GM20000 (cell line): ENCODE measurements at regions not wholly inside any gene's neighbourhood (a gene's known extent, or its start where the extent isn't known, plus 50 kb on each side); places are given as distances from the start of the nearest gene placed in this dataset.

Source experiments
- DNase-seq: peaks from one replicate; pipeline ENCODE4 v3.0.0; 2012; ENCODE audit warnings: low spot score
- TF ChIP-seq, protein P1 (sequence below): IDR thresholded peaks from 2 replicates; pipeline ENCODE4 v1.5.1; 2012; ENCODE audit warnings: mild to moderate bottlenecking, control low read depth; ENCODE audit errors: extremely low read depth, missing control alignments

DNA sequence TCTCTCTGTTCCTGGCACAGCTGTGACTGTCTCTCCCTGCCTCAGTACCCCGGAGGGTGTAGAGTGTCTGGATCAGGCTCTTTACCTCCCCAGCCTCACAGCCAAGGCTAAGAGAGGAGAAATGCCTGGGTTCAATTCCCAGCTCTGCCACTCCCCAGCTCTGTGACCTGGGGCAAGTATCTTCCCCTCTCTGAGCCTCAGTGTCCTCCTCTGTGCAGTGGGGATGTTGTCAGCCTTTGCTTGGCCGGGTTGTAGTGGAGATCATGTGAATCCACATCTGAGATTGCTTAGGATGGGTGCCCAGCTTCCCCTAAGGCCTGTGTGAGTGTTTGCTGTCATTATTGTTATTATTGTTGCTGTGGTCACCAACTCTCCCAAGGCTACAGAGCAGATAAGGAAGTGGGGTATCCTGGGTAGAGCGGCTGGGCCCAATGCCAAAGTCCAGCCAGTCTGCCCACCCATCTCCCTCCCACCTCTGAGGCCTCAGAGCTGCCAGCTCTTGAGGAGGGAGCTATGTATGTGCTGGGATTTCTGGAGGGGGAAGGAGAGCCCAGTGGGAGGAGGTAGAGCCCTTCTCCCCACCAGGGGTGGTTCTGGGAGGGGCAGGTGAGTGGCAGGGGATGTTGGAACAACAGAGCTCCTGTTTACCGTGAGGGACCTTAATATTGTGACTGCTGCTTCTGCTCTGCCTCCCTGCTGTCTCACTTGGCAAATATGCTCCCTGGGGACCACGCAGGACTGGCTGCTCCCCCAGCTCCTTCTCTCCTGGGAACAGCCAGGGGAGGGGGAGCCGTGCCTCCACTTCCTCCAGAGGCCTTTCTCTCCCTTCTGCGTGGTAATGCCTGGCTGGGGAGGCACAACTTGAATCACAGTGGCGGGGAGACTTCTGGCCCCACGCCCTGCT, 170.5 kb downstream of the RPS24 start:
- TF ChIP-seq, protein P1, sequence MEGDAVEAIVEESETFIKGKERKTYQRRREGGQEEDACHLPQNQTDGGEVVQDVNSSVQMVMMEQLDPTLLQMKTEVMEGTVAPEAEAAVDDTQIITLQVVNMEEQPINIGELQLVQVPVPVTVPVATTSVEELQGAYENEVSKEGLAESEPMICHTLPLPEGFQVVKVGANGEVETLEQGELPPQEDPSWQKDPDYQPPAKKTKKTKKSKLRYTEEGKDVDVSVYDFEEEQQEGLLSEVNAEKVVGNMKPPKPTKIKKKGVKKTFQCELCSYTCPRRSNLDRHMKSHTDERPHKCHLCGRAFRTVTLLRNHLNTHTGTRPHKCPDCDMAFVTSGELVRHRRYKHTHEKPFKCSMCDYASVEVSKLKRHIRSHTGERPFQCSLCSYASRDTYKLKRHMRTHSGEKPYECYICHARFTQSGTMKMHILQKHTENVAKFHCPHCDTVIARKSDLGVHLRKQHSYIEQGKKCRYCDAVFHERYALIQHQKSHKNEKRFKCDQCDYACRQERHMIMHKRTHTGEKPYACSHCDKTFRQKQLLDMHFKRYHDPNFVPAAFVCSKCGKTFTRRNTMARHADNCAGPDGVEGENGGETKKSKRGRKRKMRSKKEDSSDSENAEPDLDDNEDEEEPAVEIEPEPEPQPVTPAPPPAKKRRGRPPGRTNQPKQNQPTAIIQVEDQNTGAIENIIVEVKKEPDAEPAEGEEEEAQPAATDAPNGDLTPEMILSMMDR: no peak
- no peak for DNase-seq

DNA sequence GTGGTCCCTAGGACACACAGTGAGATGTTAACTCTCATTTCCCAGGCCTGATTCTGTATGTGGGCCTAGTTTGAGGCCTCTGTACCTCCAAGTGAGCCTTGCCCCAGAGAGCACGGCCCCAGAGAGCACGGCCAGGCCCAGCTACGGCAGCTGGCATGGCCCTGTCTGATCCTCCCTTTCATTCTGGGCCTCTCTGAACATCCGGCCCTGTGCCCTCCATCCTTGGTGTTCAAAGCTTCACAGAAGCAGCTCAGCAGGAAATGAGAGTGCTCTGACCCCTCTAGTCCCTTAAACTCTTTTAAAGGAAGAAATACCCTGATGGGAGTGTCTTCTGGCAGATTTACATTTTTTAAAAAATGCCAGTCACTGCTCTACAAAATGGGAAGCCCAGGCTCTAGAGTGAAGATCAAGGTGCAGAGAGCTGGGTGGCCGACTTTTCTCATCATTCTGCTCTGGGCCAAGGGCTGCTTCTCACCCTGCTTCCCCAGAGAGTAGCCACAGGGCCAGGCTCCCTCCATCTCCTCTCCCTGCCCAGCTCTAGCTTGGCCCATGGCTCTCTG, 171.9 kb downstream of the RPS24 start:
- DNase-seq: no peak
- TF ChIP-seq, protein P1: no peak

DNA sequence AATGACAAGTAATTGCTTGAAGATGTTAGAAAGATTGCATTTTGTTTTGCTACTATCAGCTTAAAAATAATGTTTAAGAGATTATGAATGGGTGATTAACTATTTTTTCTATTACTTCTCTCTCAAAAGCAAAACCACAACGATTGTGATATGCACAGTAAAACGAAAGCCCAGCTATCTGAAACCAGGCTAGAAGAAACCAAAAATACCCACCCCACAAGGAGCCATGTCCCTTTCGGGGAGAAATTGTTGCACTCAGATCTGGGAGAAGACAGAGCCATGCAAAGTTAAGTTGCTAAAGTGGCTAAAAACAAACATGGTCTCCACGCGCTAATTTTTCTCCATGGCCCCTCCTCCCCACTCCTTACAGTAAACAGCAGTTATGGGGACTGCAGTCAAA, 173.6 kb downstream of the RPS24 start:
- DNase-seq: no peak
- TF ChIP-seq, protein P1: no peak

DNA sequence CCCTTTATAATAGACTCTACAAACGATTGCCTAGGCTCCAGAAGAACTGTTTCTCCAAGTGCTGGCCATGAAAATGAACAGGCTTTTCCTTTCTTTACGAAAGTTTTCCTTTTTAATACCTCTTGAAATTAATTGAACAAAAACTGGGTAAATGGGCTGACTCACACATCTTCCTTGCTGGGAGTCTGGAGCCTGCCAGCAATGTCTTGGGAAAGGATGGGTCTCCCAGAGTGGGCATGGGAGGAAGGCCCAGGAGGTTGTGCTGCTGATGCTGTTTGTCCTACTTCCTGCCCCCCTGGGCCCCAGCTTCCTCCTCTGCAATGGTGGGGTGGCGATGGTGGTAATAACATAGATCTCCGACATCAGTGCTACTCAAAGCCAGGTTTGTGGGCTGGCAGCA, 174.1 kb downstream of the RPS24 start:
- DNase-seq: no peak
- TF ChIP-seq, protein P1: no peak

DNA sequence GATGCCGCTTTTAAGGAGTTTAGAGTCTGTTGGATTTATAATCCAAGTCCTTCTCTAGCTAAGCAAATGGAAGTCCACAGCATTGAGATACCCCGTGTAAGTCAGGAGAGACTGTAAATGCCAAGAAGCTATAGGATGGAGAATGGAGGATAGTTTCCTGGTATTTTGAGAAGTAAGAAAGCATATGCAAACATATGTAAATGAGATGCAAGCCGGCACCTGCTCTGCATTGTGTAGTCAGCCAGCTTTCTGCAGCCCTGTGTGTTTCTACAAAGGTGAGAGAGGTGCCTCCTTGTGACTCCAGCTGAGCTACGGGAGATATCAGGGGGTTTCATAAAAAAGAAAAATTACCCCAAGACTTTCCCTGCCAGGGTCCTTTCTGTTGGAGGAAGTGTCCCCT, 176.3 kb downstream of the RPS24 start:
- TF ChIP-seq, protein P1: no peak
- no peak for DNase-seq

DNA sequence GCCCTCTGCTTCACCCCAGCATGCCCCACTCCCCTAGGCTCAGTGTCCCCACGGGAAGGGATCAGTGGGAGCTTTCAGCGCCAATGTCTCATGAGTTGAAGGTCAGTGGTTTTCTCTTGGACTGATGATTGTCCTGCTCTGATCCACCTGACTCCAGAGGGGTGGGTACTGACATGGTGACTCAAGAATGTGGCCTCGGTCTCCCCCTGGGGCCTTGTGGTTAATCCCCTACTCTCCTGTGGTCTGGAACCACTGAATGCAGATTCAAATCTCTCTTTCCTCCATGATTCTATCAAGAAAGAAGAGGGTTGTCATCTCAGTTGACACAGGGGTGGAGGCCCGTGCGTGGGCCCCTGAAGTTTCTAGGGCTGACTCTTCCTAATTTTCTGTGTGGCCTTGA, 176.9 kb downstream of the RPS24 start:
- no peak for DNase-seq
- TF ChIP-seq, protein P1: no peak

DNA sequence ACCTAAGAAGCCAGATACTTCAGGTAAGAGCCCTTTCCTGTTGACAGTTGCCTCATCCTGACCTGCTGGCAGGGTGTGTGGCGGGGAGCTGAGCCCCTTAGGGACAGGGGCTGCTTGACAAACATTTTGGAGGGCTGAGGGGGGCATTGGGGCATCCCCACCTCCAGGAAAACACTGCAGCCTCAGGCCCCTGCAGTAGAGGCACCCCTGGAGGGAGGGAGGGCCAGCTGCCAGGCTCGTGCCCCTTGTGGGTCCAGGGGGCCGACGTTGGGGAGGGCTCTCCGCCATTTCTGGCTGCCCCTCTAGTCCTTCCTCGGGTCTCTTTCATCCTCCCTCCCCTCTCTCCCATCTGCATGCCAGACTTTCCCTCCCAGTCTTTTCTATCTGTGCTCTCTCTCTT, 177.3 kb downstream of the RPS24 start:
- DNase-seq: no peak
- TF ChIP-seq, protein P1: no peak
